GM10266 (cell line): ENCODE measurements at regions not wholly inside any gene's neighbourhood (a gene's known extent, or its start where the extent isn't known, plus 50 kb on each side); places are given as distances from the start of the nearest gene placed in this dataset.

ENCODE experiments used
- DNase-seq: peaks from one replicate; pipeline ENCODE4 v3.0.0; 2012; ENCODE audit errors: extremely low spot score
- CTCF ChIP-seq: IDR thresholded peaks from 2 replicates; pipeline ENCODE4 v1.5.1; 2012; ENCODE audit warnings: mild to moderate bottlenecking, low read depth; ENCODE audit not compliant: control insufficient read depth, insufficient read depth; ENCODE audit errors: missing control alignments

DNA sequence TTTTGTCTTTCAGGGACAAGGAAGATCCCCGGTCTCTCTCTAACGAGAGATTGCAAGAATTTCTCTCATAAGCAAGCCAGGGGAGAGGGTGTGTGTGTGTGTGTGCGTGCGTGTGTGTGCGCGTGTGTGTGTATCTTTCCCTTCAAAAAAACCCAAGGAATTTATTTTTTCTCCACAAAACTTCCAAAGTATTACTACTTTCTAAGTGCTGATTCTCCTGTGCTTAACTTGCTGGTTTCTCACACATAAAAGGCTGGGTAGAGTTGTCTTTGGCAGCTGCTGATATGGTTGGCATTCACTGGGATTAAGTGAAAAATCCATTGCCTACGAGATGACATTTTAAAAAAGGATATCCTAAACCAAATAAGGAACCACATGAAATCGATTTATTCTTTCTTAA, 435.7 kb downstream of the RAPGEF2 start:
- no peak for DNase-seq
- TF ChIP-seq CTCF = no peak

GRCh38 chr4:159540038-159540437, 437.2 kb downstream of the RAPGEF2 start:
- no peak for TF ChIP-seq CTCF
- DNase-seq = no peak

GRCh38 chr4:159540501-159540900, 437.6 kb downstream of the RAPGEF2 start:
- no peak for TF ChIP-seq CTCF
- DNase-seq = no peak

DNA sequence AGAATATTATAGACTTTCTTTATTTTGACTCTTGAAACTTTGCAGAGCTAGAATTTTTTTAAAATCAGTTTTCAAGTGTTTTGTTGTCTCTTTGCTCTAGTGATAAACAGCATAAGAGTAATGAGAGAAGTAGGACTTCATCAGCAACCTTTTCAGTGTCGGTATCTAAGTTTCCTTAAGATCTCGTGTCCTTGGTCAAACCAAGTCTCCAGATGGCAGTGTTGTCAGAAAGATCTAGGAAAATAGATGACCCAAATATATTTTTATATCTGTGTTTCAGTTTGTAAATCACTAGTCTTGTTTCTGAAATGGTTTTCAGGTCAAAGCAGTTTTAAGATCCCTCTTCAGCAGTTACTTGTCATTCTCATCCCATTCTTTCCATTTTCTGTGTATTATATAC, 438.3 kb downstream of the RAPGEF2 start:
- no peak for TF ChIP-seq CTCF
- no peak for DNase-seq

- TF ChIP-seq CTCF = no peak
- DNase-seq = no peak
Measured at GRCh38 chr4:159542296-159542695, 439.4 kb downstream of the RAPGEF2 start.

GRCh38 chr4:159543831-159544230, 441.0 kb downstream of the RAPGEF2 start:
- TF ChIP-seq CTCF = no peak
- DNase-seq = no peak

DNA sequence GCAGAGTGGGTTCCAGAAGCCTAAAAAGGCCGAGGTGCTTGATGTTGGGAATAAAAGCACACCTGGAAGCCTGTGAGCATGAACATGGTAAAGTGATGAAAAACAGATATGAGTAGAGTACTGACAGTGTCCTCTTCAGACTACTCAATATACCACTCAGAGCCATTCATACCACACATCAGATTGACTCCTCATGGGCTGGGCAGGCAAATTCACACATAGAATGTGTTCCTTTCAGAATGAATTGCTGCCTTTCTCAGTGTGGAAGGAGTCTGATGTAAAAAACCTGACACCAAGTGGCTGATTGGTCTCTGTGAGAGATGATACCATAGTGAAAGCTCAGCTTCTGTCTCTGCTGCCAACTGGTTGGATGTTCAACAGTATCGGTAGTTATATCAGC, 442.7 kb downstream of the RAPGEF2 start:
- no peak for TF ChIP-seq CTCF

More for the DNA sequence above, 442.7 kb downstream of the RAPGEF2 start:
- no peak for DNase-seq
